HG02642 (cell line): ENCODE measurements at regions not wholly inside any gene's neighbourhood (a gene's known extent, or its start where the extent isn't known, plus 50 kb on each side); places are given as distances from the start of the nearest gene placed in this dataset.

Experiments
- ATAC-seq: cut with Tn5 transposase; IDR thresholded peaks from one replicate; pipeline ENCODE4 v1.9.1; 2021; ENCODE audit warnings: mild to moderate bottlenecking; ENCODE audit not compliant: unreplicated experiment, poor library complexity

DNA sequence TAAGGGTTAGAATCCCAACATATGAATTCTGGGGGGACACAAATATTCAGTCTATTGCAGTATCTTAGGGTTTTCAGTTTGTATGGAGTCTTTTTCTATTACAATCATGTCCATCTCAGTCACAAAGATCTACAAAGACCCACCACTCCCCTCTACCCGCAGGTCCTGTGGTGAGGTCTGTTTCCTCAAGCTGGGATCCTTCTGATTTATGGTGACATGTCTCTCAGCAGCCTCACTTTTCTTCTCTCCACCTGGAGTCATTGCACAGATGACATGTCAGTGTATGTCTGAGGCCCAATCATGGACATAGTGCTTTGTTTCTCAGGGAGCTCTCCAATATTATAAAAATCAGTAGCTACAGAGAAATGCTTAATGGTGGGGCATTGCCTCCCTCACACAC is 113.4 kb upstream of the RAB27B start:
- no peak for ATAC-seq

DNA sequence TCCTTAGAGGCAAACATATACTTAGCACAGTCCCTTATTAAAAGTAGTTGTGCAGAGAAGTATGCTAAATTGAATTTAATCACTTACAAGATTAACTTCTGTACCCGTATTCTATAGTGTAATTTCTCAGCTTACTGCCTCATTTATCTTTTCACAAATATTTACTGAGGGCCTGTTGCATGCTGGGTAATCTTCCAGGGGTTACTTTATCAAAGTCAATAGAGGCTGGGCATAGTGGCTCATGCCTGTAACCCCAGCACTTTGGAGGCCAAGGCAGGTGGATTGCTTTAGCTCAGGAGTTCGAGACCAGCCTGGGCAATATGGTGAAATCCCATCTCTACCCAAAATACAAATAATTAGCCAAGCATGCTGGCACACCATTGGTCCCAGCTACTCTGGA is 111.7 kb upstream of the RAB27B start:
- ATAC-seq: no peak

DNA sequence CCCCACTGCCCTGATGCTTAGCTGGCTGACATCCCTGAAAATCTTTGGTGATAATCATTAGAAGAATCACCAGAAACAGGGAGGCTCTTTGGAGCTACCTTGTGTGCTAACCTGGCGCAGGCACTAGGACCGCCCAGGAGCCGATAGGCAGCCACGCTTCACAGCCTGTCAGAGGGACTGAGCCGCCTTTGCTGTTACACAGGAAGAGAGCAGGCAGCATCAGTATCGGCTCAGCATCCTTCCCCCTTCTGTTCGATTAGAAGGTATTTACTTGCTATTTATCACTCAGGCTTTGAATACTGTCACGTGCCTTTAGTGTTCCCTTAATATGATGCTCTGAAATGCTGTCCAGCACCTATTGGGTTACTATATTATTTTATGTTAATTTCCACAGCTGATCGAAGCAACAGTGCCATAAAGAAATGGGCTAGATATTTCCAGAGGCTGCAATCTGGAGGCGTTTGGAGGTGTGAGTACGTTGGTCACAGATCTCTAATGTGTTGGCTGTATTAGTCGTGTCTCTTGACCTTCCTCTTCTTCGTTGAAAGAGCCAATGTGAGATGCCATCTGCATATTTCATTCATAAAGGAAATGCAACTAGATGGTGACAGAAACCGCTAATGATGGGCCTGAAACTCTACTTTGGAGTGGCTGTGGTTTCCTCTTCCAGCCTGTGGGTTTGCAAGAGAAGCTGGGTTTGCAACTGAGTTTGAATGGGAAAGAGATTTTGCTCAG is 110.4 kb upstream of the RAB27B start:
- ATAC-seq: peak; percentile 78

DNA sequence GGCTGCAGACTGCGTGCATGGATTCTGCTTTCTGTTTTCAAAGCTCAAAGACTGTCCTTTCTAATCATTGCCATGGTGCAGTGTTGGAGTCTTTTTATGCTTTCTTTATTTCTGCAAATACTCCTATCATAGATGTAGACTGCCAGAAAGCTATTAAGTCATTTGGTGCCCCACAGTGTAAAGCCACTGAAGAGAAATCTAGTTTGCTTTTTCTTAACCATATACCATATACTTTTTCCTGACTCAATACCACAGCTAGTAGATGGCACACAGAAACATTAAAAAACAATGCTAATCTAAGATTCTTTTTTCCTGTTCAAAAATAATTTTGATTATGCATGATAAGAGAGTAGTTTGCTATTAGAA is 109.9 kb upstream of the RAB27B start:
- ATAC-seq: peak; percentile 18

DNA sequence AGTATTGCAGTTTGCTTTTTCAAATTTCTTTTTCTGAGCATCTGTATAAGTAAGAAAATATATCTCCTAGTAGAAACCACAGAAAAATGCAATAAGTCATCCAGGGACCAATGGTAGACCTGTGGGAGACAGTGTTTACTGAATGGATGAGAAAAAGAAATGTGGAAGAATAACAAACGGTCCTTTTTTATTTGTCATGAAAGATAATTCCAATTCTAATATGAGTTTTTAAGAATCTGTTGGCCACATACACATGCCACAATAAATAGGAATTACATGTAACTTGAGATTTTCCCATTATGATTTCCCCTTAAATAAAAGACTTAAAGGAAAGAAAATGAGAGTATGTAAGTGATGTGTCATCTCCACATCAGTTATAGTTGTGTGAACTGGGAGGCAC is 107.7 kb upstream of the RAB27B start:
- ATAC-seq: no peak

DNA sequence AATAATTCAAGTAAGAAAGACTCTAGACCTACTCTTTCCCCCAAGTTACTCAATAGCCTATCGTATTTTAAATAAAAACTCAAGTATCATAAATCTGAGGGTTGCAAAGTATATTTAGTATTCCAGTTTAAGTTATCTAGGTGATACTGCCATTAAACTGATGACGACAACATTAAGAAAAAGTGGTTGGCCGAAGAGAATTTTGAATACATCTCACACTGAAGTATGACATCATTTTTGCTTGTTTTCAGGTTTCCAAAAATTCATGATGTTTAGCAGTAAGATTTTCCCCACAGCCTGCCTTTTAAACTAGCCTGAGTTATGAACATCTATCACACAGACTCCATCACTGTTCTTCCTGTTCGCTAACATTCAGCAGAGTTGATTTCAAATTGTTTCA is 102.1 kb upstream of the RAB27B start:
- ATAC-seq: no peak

DNA sequence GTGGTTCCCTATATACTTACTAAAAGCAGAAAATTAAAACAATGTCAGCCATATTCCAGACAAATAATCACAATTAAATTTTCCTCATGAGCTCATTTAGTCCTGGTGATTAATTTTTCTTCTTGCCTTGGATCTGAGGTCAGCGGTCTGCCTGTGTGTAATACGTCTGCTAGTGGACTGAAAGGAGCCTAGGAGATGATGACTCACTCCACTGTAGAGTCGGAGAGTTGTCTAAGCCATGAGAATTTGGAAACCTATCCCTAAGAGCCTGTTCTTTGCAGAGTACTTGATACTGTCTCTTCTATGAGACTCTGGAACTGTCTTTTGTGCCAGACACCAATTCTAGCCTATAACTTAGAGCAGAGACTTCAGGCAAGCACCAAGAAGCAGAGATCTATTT is 94.2 kb upstream of the RAB27B start:
- ATAC-seq: no peak

DNA sequence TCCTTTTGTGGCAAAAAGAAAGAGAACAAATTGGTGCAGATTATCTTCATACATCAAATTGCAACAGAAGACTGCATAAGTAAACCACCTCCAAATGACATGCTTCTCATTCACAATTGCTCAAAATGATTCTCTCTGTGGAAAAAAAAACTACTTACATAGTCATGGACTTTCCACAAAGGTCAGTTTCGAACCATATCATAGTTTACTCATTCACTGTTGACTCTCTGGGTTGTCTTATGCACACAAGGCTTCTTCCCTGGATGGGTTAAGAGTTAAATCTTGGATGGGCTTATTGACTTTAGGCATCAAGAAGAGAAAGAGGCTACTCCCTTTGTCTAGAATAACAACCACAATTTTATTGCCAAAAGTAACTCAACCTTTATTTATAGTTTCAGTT is 91.3 kb upstream of the RAB27B start:
- ATAC-seq: no peak

DNA sequence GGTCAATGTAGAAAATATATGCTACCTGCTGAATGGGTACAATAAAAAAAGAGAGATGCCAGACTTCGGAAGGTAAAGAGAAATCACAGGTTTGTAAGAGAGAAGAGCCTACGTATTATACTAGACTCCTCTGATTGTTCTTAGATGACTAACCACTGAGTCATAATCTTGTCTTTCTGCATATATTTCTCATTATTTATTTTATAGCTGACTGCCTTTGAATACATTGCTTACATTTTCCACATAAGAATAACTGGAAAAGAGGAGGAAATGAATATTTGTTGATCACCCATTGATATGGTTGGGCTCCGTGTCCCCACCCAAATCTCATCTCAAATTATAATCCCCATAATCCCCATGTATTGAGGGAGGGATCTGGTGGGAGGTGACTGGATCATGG is 90.3 kb upstream of the RAB27B start:
- no peak for ATAC-seq

DNA sequence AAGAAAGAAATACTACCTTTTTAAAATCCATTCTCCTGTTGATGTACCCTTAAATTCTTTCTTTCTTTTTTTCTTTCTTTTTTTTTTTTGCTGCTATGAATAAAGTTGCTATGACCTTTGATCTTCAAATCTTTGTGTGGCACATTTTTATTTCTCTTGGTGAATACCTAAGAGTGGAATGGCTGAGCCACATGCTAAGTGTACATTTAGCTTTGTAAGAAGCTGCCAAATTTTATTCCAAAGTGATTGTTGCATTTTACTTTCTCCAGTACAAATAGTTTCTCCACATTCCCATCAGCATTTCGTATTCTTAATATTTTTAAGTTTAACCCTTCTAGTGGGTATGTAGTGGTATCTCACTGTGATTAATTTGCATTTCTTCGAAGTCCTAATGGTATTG is 88.8 kb upstream of the RAB27B start:
- ATAC-seq: no peak

DNA sequence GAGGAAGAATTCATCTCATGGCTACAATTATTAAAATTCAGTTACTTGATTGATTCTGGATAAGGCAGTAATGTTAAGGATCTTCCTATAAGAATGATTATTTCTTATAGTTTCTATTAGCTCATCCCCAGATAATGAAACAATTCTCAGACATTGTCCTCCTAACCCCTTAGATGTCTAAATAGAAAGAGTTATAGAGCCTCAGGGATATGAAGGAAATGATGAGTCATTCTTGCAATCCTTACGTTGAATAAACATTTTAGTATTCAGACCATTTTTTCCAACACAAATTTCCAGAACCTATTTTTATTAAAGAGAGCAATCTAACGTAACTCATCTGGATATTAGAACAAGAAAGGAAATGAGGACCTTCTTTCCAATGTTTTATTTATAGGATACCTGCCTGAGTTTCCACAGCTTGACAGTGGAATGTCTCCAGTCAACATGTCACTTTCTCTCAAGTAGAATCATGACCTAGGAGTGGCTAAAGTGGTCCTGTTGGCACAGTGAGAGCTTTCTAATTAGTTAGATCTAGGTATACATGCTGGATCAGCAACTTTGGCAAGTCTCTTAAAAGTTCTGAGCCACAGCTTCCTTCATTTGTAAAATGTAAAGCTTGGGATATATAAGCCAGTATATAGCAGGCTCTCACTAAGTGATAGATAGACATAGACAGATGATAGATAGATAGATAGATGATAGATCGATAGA is 88.0 kb upstream of the RAB27B start:
- no peak for ATAC-seq

DNA sequence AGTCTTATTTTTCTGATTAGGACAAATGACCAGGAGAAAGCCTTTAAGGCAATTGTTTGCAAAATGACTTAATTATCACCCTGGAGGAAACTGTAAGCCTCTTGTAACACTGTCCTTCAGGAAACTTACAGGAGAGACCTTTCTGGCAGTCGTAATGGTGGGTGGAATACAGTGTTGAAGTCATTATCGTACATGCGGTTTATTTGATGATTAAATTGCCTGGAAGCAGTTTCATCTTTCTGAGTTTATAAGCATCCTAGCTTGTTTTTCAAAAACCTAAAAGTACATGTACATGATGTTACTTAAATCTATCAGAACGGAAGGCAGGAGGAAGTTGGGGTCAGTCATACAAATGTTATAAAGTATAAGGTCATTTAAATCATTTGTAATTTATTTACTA is 86.2 kb upstream of the RAB27B start:
- ATAC-seq: no peak

DNA sequence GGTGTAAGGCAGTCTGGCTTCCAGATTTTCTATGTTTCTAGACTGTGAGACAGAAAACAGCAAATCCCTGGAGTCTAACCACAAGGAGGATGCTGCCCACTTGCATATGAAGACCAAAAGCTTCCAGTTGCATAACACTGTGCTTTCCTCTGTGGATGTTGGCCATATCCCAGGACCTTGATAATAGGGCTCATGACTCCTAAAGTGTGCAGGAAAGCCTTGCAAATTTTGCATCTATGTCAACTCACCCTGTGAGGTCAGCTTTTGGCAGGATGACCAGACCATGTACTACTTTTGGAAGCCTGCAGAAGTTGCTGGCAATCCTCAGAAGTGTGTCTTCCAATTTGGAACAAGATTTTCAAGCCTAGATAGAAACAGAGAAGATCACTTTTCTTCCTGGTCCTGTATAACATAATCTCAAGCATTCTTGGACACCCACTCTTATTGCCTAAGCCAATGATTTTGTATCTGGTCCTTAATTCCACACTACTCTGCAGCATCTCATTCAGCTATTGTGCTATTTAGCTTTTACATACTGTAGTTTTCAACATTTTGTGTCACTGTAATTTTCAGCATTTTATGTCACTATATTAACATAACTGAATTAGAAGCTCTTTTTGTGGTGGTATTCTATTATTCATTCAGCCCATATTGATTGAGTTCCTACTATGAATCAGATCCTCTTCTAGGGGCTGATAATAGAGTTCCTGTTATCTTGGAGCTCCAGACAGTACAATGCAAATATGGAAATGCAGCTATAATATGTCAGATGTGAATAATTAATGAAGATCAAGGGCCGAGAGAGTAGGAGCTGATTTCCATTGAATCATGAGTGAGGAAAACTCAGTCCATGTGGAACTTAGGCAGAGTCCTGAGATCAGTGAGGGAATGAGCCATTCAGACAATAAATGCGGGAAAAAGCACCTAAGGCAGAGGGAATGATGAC is 85.3 kb upstream of the RAB27B start:
- ATAC-seq: no peak

DNA sequence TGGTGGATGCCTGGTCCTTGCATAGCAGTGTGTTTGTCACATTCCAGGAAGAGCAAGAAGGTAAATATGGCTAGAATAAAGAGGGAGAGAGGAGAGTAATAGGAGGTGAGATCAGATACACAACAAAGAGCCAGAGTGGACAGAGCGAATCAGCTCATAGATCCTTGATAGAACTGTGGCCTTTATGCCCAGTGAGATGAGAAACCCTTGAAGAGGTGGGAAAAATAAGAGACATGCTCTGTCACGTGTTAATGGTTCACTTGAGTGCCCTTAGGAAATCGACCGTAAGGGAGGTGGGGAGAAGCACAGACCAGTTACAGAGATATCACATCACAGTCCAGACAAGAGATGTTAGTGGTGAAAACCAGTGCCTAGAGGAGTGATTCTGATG is 84.7 kb upstream of the RAB27B start:
- no peak for ATAC-seq

DNA sequence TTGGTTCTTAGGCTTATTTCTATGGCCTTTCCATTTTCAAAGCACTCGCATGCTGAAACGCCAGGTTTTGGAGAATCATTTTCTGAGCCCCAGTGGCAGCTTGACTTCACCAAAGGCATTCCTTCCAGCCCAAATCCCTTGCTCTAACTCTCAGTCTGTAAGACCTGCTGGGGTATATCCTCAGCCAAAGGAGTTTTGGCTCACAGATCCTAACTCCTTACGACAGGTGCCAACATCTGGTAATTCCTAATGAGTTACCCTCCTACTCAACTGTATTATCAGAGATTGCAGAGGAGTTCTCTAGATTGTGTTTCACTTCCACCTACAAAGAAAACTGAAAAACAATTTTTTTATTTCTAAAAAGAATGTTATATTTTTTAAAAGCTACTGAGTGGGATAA is 79.0 kb upstream of the RAB27B start:
- no peak for ATAC-seq

DNA sequence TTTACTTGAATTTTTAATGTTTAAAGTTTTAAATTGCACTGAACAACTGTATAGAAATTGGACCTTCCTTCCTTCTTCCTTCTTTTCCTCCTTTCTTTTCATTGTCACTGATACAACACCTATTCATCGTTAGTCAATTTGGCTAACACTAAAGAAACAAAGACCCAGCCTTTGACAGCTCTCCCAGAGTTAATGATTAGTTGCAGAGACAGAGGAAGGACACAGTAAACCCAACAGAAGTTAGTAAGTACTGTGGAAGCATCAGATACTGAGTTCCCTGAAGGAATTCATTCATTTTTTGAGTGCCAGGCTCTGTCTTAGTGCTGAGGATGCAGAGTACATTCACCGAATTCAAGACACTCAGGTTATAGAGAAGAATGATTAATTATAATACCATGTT is 77.9 kb upstream of the RAB27B start:
- ATAC-seq: no peak

DNA sequence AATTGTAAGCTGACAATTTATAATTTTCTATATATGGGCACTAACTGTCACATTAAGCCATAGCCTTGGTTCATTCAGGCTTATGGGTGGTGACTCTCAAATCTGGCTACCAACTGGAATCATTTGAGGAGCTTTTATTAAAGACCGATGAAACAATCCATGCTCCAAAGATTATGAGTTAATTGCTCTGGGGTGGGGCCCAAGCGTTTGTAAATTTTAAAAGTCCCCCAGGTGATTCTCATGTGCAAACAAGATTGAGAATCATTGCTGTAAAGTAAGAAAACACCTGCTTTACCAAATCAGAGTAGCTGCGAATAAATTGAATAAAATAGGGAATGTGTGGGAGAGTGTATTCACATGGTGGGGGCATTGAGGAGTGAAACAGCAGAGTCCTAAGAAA is 76.1 kb upstream of the RAB27B start:
- ATAC-seq: no peak

DNA sequence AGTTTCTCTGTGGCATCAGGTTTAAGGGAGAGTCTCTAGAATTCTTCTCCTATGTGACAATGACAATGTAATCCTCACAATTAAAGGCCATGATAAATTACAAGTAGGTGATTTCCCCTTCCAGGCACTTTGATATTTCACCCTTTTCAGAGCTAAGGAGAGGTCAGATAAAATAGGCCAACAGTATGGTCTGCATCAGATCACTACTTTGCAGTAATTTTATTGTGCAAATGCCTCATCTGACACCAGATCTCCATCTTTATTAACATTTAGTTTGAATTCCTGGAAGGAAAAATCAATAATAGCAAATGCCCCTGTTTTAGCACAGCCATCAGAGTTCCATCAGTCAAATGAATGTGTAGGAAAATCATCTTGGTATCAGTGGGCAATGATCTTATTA is 72.8 kb upstream of the RAB27B start:
- no peak for ATAC-seq

DNA sequence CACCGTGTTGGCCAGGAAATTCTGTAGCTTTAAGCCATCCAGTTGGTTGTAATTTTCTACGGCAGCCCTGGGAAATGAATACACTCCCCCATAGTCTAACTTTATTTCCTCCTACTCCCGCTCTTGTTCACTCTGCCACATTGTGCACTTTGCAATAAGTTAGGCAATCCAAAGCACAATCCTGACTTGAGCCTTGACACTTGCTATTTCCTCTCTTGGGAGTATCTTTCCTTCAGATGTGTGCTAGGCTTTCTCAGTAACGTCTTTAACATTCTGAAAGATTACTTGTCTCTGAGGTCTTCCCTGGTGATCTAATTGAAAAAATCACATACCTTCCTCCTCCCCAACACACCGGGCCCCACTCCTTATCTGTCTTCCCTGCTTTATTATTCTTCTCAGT is 65.9 kb upstream of the RAB27B start:
- no peak for ATAC-seq

DNA sequence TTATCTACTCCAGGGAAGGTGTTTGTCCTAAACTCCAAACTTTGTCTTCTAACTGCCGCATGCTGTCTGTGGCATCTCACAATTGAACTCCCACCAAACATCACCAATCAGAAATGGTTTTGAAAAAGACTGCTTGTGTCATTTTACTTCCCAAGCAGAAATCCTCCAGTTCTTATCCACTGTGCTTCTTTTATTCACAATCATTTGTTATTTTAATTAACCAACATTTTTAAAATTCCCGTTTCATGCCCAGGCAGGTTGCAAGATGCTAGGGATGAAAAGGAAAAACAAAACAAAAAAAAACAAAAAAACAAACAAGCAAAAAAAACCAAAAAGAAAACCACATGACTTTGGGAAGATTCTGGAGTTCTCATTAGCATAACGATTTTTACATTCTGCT is 63.5 kb upstream of the RAB27B start:
- no peak for ATAC-seq

DNA sequence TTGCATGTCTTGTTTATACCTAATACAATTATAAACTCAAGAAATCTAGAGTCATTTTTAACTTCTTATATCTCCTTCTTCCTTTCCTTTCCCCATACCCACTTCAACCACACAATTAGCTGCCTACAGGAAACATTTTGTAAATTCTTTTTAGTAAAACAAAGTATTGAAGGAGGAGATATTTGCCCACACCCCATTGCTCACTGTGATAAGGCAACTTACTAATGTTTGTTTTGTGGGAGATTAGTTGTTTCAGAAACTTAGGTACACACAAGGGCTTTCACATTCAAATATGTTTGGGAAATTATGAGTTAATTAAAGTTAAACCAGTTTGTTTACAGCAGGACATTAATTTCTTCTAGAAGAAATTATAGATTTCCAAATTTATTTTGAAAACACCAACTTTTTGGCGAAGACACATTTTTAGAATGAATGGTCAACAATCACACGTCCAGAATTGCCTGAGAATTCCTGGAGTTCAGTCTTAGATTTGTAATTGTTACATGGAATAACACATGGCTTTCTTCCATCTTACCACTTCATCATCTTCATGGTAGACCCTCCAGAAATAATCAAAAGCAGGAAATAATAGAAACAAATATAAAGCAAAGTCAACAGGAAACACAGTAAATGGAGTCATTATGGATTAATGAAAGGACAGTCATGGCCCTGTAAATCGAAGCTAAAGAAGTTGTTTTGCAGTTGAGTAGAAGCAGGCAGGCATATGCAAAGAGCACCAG is 62.5 kb upstream of the RAB27B start:
- ATAC-seq: no peak
